HCT116 (cell line): ENCODE measurements at regions not wholly inside any gene's neighbourhood (a gene's known extent, or its start where the extent isn't known, plus 50 kb on each side); places are given as distances from the start of the nearest gene placed in this dataset.

ENCODE experiments used
- ATAC-seq: fragments of 200-7000 bp; cut with Tn5 transposase; 2 replicates; pipeline ENCODE4 v1.9.1; 2020; ENCODE audit warnings: mild to moderate bottlenecking, moderate library complexity
- BruUV-seq: library from RNA; stranded (reverse); fragments of 400-500 nt; replicated peaks from 2 replicates; lab custom pipeline; 2021; lab: Mats Ljungman, UMichigan
- CTCF ChIA-PET: fragments of 300-600 bp; sonication (Branson Sonifier 250); formaldehyde crosslinking; loops from one replicate; lab custom pipeline; 2021; ENCODE audit warnings: antibody characterized with exemption; lab: Charles Lee
- POLR2A ChIA-PET: fragments of 300-600, 350-600 bp; sonication (Branson Sonifier 250); formaldehyde crosslinking; loops from one replicate; lab custom pipeline; 2021; ENCODE audit warnings: antibody characterized with exemption; lab: Charles Lee
- RAD21 ChIA-PET, 2 experiments: fragments of 300-600 bp; sonication (Branson Sonifier 250); formaldehyde crosslinking; loops; one replicate each; lab custom pipeline; 2023; ENCODE audit warnings: low total read pairs in 2 of 2; ENCODE audit not compliant: uncharacterized antibody in 2 of 2, unreplicated experiment in 2 of 2, low non-redundant PET in 1 of 2; lab: Charles Lee
- DNase-seq: peaks from one replicate; pipeline ENCODE4 v3.0.0-alpha.2; 2010; ENCODE audit warnings: low read depth, low spot score
- H2AFZ ChIP-seq: fragments of 200-600 bp; shearing (Covaris generic), sonication (generic); 2 replicates; pipeline ENCODE4 v1.6.1; 2017; ENCODE audit warnings: low read depth, mixed run types, mixed read lengths, antibody characterized with exemption, low read length; ENCODE audit not compliant: poor library complexity, severe bottlenecking
- H3K27ac ChIP-seq: 2 replicates; pipeline ENCODE4 v1.5.1; 2012; ENCODE audit warnings: low read depth, low read length
- H3K27me3 ChIP-seq: fragments of 200-600 bp; sonication (generic); 2 replicates; pipeline ENCODE4 v1.6.1; 2016; ENCODE audit warnings: mixed run types, low read length, mixed read lengths; ENCODE audit not compliant: insufficient read depth
- H3K36me3 ChIP-seq, 2 experiments: fragments of 200-500 bp in 1 of 2; fragments of 200-600 bp in 1 of 2; sonication (Bioruptor generic) in 1 of 2; sonication (generic) in 1 of 2; 2 replicates each; pipeline versions ENCODE4 v1.5.1 to v1.6.1; 2014 to 2016; ENCODE audit warnings: low read length in 2 of 2, inconsistent platforms in 1 of 2, mixed read lengths in 1 of 2, mixed run types in 1 of 2; ENCODE audit not compliant: insufficient read depth in 2 of 2, control insufficient read depth in 1 of 2
- H3K4me1 ChIP-seq, 2 experiments: fragments of 200-600 bp in 1 of 2; sonication (generic) in 1 of 2; 2 replicates each; pipeline versions ENCODE4 v1.5.1 to v1.6.1; 2012 to 2017; ENCODE audit warnings: low read length in 2 of 2, inconsistent platforms in 1 of 2, mild to moderate bottlenecking in 1 of 2, mixed read lengths in 1 of 2, mixed run types in 1 of 2, moderate library complexity in 1 of 2; ENCODE audit not compliant: insufficient read depth in 2 of 2, control insufficient read depth in 1 of 2
- H3K4me2 ChIP-seq: fragments of 200-600 bp; sonication (generic); 2 replicates; pipeline ENCODE4 v1.6.1; 2017; ENCODE audit warnings: mixed run types, low read length, mixed read lengths
- H3K4me3 ChIP-seq, 2 experiments: fragments of 200-600 bp in 1 of 2; sonication (generic) in 1 of 2; replicated peaks in 1 of 2; 2 replicates each; pipeline ENCODE4 v1.5.1; 2011 to 2016; ENCODE audit warnings: low read length in 2 of 2, control low read depth in 1 of 2, low read depth in 1 of 2, mild to moderate bottlenecking in 1 of 2, mixed read lengths in 1 of 2, mixed run types in 1 of 2
- H3K79me2 ChIP-seq: fragments of 200-600 bp; sonication (generic); 2 replicates; pipeline ENCODE4 v1.6.1; 2017; ENCODE audit warnings: mild to moderate bottlenecking, mixed run types, low read length, moderate library complexity, mixed read lengths; ENCODE audit not compliant: insufficient read depth
- H3K9ac ChIP-seq: fragments of 200-600 bp; sonication (generic); 2 replicates; pipeline ENCODE4 v1.6.1; 2016; ENCODE audit warnings: low read length, mixed read lengths
- H3K9me2 ChIP-seq: fragments of 200-600 bp; sonication (generic), shearing (Covaris generic); 2 replicates; pipeline ENCODE4 v1.6.1; 2017; ENCODE audit warnings: mixed run types, mild to moderate bottlenecking, moderate library complexity; ENCODE audit not compliant: insufficient read depth
- H3K9me3 ChIP-seq, 2 experiments: fragments of 200-500 bp in 1 of 2; fragments of 200-600 bp in 1 of 2; sonication (Bioruptor generic) in 1 of 2; sonication (generic) in 1 of 2; 2 replicates each; pipeline ENCODE4 v1.6.1; 2014 to 2017; ENCODE audit warnings: low read length in 2 of 2, mixed read lengths in 2 of 2, inconsistent platforms in 1 of 2, low read depth in 1 of 2, mild to moderate bottlenecking in 1 of 2, mixed run types in 1 of 2, moderate library complexity in 1 of 2; ENCODE audit not compliant: control insufficient read depth in 1 of 2, insufficient read depth in 1 of 2
- H4K20me1 ChIP-seq: fragments of 200-600 bp; sonication (generic), shearing (Covaris generic); 2 replicates; pipeline ENCODE4 v1.6.1; 2017; ENCODE audit warnings: mixed run types, mild to moderate bottlenecking, moderate library complexity; ENCODE audit not compliant: insufficient read depth
- CEBPB ChIP-seq: IDR thresholded peaks from 2 replicates; pipeline ENCODE4 v1.6.1; 2012; ENCODE audit warnings: low read depth
- EGR1 ChIP-seq: IDR thresholded peaks from 2 replicates; pipeline ENCODE4 v1.6.1; 2012; ENCODE audit warnings: low read depth
- ELF1 ChIP-seq: IDR thresholded peaks from 2 replicates; pipeline ENCODE4 v1.6.1; 2012; ENCODE audit warnings: low read depth, borderline replicate concordance
- EZH2phosphoT487 ChIP-seq: fragments of 200-600 bp; IDR thresholded peaks from 2 replicates; pipeline ENCODE4 v1.6.1; 2018; ENCODE audit warnings: antibody characterized with exemption, borderline replicate concordance
- FOSL1 ChIP-seq: IDR thresholded peaks from 2 replicates; pipeline ENCODE4 v1.6.1; 2012; ENCODE audit warnings: low read depth
- JUND ChIP-seq: IDR thresholded peaks from 2 replicates; pipeline ENCODE4 v1.6.1; 2012
- POLR2A ChIP-seq: IDR thresholded peaks from 2 replicates; pipeline ENCODE4 v1.7.0; 2011; ENCODE audit warnings: borderline replicate concordance; ENCODE audit not compliant: insufficient read depth, insufficient read length; ENCODE audit errors: extremely low read depth
- POLR2AphosphoS5 ChIP-seq: IDR thresholded peaks from 2 replicates; pipeline ENCODE4 v1.6.1; 2011; ENCODE audit warnings: mild to moderate bottlenecking, low read depth, low read length, moderate library complexity
- RAD21 ChIP-seq: IDR thresholded peaks from 2 replicates; pipeline ENCODE4 v1.6.1; 2012; ENCODE audit warnings: low read depth, mild to moderate bottlenecking
- SP1 ChIP-seq: IDR thresholded peaks from 2 replicates; pipeline ENCODE4 v1.6.1; 2012; ENCODE audit warnings: low read depth
- TCF7L2 ChIP-seq: IDR thresholded peaks from 2 replicates; pipeline ENCODE4 v1.7.0; 2011; ENCODE audit warnings: borderline replicate concordance, inconsistent platforms; ENCODE audit not compliant: insufficient read depth, insufficient read length; ENCODE audit errors: extremely low read depth
- YY1 ChIP-seq: IDR thresholded peaks from 2 replicates; pipeline ENCODE4 v1.6.1; 2011; ENCODE audit warnings: low read length, low read depth, moderate library complexity, mild to moderate bottlenecking; ENCODE audit not compliant: insufficient replicate concordance; ENCODE audit errors: extremely low read depth
- ZFX ChIP-seq: fragments of 450-650 bp; IDR thresholded peaks from 2 replicates; pipeline ENCODE4 v1.6.1; 2017
- ZNF274 ChIP-seq: fragments of 200-500 bp; sonication (Bioruptor generic); IDR thresholded peaks from 2 replicates; pipeline ENCODE4 v1.6.1; 2014; ENCODE audit warnings: mild to moderate bottlenecking, low read depth, low read length, inconsistent platforms
- intact Hi-C: fragments of 100-400 bp; cut with micrococcal nuclease; formaldehyde crosslinking; loops from 2 replicates; pipeline ENCODE4 v1.10.0; 2022
- TF ChIP-seq, protein P1 (sequence below), 3 experiments: fragments of 200-600 bp in 1 of 3; sonication (generic) in 1 of 3; IDR thresholded peaks in 2 of 3; conservative IDR thresholded peaks in 1 of 3; 2 replicates each; pipeline ENCODE4 v1.5.1; 2012 to 2017; ENCODE audit warnings: low read depth in 2 of 3, low read length in 2 of 3, antibody characterized with exemption in 1 of 3, borderline replicate concordance in 1 of 3, control low read depth in 1 of 3, mild to moderate bottlenecking in 1 of 3, mixed read lengths in 1 of 3, mixed run types in 1 of 3, moderate library complexity in 1 of 3; ENCODE audit not compliant: insufficient read depth in 1 of 3
- TF ChIP-seq, protein P2 (sequence below): IDR thresholded peaks from 2 replicates; pipeline ENCODE4 v1.6.1; 2011; ENCODE audit warnings: mild to moderate bottlenecking, low read length, moderate library complexity; ENCODE audit not compliant: insufficient replicate concordance; ENCODE audit errors: extremely low read depth
- TF ChIP-seq, protein P3 (sequence below): IDR thresholded peaks from 2 replicates; pipeline ENCODE4 v1.6.1; 2012

DNA sequence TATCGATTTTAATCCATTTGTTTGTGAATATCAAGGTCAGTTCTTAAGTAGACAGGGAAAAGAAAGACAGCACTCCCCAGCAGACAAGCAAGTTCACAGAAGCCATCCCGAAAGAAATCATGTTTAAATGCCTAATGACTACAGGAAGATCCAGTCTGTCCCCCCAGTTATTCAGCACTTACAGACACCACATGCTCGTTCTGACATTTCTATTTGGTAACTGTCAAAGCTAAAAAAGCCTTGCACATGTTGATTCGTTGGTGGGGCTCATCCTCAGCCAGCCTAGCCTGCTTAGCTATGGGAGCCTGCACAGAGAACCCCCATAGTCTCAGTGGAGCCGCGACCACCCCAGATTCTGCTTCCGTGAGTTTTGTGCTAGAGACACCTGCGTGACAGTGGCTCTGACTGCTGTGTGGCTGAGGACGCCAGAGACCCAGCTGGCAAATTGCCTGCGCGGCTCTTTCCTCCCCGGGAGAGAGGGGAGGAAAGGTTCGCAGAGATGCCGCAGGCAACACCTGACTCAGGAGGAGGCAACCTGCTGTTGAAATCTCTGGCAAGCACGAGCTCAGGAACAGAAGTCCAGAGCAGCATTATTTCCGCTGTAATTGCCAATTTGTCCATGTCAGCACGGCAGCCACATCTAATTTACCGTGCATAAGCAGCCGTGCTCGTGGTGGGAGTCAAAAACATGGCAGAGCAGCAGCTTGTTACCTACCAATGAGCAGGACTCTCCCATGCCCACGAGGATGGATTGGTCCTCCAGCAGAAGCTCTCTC, 194.2 kb downstream of the GPAM start:
- RAD21 ChIA-PET = no interaction called here
- POLR2A ChIA-PET = no interaction called here
- H3K9me3 ChIP-seq = no peaks in the 10 kb centered on the region
- no peak overlapping the region for H3K4me2 ChIP-seq
- no peaks in the 10 kb centered on the region for H4K20me1 ChIP-seq
- H3K9ac ChIP-seq = no peak overlapping the region
- H3K4me3 ChIP-seq = no peak overlapping the region
- no TSS peak for BruUV-seq
- no peaks in the 10 kb centered on the region for H3K9me2 ChIP-seq
- no peaks in the 10 kb centered on the region for H3K36me3 ChIP-seq
- peaks cover 68% of the 10 kb centered on the region for H3K27me3 ChIP-seq
- DNase-seq (no peak), ATAC-seq (no peak)
- H3K27ac ChIP-seq = no peak overlapping the region
- no peaks in the 10 kb centered on the region for H3K79me2 ChIP-seq
- intact Hi-C loops = no loop called here
- CTCF ChIA-PET = no interaction called here
- no peak for TF ChIP-seq YY1
- TF ChIP-seq EGR1 = no peak
- TF ChIP-seq, protein P1, sequence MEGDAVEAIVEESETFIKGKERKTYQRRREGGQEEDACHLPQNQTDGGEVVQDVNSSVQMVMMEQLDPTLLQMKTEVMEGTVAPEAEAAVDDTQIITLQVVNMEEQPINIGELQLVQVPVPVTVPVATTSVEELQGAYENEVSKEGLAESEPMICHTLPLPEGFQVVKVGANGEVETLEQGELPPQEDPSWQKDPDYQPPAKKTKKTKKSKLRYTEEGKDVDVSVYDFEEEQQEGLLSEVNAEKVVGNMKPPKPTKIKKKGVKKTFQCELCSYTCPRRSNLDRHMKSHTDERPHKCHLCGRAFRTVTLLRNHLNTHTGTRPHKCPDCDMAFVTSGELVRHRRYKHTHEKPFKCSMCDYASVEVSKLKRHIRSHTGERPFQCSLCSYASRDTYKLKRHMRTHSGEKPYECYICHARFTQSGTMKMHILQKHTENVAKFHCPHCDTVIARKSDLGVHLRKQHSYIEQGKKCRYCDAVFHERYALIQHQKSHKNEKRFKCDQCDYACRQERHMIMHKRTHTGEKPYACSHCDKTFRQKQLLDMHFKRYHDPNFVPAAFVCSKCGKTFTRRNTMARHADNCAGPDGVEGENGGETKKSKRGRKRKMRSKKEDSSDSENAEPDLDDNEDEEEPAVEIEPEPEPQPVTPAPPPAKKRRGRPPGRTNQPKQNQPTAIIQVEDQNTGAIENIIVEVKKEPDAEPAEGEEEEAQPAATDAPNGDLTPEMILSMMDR (IDR thresholded peaks at IDR 0.05 in 2 of 3, conservative IDR thresholded peaks at IDR 0.05 in 1 of 3; ENCODE audit: borderline replicate concordance in 1 of 3, insufficient read depth in 1 of 3, low read depth in 2 of 3, low read length in 2 of 3) = no peak
- TF ChIP-seq, protein P2, sequence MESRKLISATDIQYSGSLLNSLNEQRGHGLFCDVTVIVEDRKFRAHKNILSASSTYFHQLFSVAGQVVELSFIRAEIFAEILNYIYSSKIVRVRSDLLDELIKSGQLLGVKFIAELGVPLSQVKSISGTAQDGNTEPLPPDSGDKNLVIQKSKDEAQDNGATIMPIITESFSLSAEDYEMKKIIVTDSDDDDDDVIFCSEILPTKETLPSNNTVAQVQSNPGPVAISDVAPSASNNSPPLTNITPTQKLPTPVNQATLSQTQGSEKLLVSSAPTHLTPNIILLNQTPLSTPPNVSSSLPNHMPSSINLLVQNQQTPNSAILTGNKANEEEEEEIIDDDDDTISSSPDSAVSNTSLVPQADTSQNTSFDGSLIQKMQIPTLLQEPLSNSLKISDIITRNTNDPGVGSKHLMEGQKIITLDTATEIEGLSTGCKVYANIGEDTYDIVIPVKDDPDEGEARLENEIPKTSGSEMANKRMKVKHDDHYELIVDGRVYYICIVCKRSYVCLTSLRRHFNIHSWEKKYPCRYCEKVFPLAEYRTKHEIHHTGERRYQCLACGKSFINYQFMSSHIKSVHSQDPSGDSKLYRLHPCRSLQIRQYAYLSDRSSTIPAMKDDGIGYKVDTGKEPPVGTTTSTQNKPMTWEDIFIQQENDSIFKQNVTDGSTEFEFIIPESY = no peak
- no peak for TF ChIP-seq FOSL1
- no peak for TF ChIP-seq RAD21
- TF ChIP-seq ELF1 = no peak
- no peak for TF ChIP-seq JUND
- TF ChIP-seq EZH2phosphoT487 = no peak
- TF ChIP-seq, protein P3, sequence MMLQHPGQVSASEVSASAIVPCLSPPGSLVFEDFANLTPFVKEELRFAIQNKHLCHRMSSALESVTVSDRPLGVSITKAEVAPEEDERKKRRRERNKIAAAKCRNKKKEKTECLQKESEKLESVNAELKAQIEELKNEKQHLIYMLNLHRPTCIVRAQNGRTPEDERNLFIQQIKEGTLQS = no peak
- no peak for TF ChIP-seq CEBPB
- TF ChIP-seq SP1 = no peak
- TF ChIP-seq POLR2AphosphoS5 = no peak
- no peak for TF ChIP-seq ZFX
- TF ChIP-seq ZNF274 = no peak
- no peak for TF ChIP-seq POLR2A
- TF ChIP-seq TCF7L2 = no peak
- H3K4me1 ChIP-seq = no peaks in the 10 kb centered on the region
- H2AFZ ChIP-seq = no peak overlapping the region
